22Rv1 (cell line): ENCODE measurements at regions not wholly inside any gene's neighbourhood (a gene's known extent, or its start where the extent isn't known, plus 50 kb on each side); places are given as distances from the start of the nearest gene placed in this dataset.
"Not testable (repeated sequence)": the region's sequence is repeated elsewhere in the genome, so short reads cannot be mapped to it uniquely, and the experiment has no call there.

Experiments used
- ZFX ChIP-seq: fragments of 450-650 bp; IDR thresholded peaks from 2 replicates; pipeline ENCODE4 v1.6.1; 2017; ENCODE audit warnings: antibody characterized with exemption, borderline replicate concordance
- TF ChIP-seq, protein P1 (sequence below): fragments of 450-650 bp; IDR thresholded peaks from 2 replicates; pipeline ENCODE4 v1.5.1; 2017; ENCODE audit warnings: mild to moderate bottlenecking

DNA sequence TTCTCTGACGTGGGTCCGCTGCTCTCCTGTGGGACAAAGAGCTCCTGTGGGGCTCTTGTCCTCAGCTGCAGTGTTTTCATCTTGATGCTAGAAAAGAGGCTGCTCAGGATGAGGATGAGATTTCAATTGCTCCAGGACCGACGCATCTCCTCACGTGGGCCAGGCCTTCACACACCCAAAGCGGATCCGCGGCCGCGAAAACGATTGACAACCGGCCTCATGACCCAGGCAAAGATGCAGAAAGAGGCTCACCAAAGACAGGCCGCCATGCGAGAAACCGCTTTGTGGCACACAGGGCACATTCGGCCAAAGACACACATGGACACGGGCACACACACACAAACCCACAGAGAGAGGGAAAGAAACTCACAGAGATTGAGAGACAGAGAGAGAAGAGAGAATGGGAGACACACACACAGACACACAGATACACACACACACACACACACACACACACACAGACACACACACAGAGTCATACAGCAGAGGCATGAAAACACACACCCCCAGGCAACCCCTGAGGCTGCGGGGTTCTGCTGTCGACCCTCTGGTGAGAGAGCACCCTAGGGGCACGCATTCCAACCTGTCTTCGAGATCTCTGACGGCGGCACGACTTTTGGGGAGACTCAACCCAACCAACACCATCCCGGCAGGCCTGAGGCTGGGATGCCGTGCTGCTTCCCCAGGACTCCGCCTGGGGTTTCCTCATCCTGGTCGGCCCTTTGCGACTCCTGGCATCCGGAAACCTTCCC, 168.5 kb upstream of the ZNF337 start:
- TF ChIP-seq, protein P1, sequence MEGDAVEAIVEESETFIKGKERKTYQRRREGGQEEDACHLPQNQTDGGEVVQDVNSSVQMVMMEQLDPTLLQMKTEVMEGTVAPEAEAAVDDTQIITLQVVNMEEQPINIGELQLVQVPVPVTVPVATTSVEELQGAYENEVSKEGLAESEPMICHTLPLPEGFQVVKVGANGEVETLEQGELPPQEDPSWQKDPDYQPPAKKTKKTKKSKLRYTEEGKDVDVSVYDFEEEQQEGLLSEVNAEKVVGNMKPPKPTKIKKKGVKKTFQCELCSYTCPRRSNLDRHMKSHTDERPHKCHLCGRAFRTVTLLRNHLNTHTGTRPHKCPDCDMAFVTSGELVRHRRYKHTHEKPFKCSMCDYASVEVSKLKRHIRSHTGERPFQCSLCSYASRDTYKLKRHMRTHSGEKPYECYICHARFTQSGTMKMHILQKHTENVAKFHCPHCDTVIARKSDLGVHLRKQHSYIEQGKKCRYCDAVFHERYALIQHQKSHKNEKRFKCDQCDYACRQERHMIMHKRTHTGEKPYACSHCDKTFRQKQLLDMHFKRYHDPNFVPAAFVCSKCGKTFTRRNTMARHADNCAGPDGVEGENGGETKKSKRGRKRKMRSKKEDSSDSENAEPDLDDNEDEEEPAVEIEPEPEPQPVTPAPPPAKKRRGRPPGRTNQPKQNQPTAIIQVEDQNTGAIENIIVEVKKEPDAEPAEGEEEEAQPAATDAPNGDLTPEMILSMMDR: not testable (repeated sequence)
- not testable (repeated sequence) for TF ChIP-seq ZFX
